ENCODE measurements at regions not wholly inside any gene's neighbourhood (a gene's known extent, or its start where the extent isn't known, plus 50 kb on each side); places are given as distances from the start of the nearest gene placed in this dataset.

DNA sequence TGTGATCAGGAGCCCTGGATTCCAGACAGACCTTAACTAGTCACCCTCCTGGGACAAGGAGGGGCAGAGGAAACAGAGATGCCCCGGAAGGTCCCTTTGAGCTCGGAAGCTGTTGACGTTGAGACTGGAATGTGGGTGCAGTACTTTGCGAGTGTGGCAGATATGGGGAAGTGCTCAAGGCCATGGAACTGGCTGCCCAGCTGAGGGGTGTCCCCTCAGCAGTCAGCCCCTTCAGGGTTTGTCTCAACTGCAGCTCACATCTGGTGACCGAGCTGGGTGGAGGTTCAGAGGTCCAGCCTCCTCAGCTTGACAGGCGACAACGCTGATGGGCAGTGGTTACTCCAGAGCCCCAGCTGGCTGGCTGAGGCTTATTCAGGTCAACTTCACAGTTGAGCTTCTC is 150.3 kb upstream of the SNX19 start:
- Histone ChIP-seq H3K27me3 (ENCODE audit: control insufficient read depth, insufficient read depth, low read length) (peaks cover 12% of the 10 kb centered on the region), H3K4me3 (ENCODE audit: low read depth in 2 of 2, low read length in 2 of 2) (no peak overlapping the region), H3K27ac (ENCODE audit: low read length) (no peak overlapping the region), H3K4me1 (ENCODE audit: control insufficient read depth, insufficient read depth, low read length) (no peaks in the 10 kb centered on the region), H3K9me3 (ENCODE audit: control insufficient read depth, insufficient read depth, low read depth, low read length) (no peaks in the 10 kb centered on the region), H3K36me3 (ENCODE audit: control insufficient read depth, insufficient read depth, low read length) (no peaks in the 10 kb centered on the region)
- BruUV-seq (replicated peaks): no TSS peak
- POLR2A ChIA-PET: no interaction called here
- in situ Hi-C loops (cut with HindIII; ENCODE audit: low pct_unique_long_range_greater_than_20kb, low sequenced_read_pairs): no loop called here
- no peak for TF ChIP-seq TCF7L2 (IDR thresholded peaks at IDR 0.05; ENCODE audit: low read depth, low read length)
- TF ChIP-seq SIN3A (IDR thresholded peaks at IDR 0.05; ENCODE audit: borderline replicate concordance, insufficient read depth, low read depth, low read length): no peak
- TF ChIP-seq, protein P1, sequence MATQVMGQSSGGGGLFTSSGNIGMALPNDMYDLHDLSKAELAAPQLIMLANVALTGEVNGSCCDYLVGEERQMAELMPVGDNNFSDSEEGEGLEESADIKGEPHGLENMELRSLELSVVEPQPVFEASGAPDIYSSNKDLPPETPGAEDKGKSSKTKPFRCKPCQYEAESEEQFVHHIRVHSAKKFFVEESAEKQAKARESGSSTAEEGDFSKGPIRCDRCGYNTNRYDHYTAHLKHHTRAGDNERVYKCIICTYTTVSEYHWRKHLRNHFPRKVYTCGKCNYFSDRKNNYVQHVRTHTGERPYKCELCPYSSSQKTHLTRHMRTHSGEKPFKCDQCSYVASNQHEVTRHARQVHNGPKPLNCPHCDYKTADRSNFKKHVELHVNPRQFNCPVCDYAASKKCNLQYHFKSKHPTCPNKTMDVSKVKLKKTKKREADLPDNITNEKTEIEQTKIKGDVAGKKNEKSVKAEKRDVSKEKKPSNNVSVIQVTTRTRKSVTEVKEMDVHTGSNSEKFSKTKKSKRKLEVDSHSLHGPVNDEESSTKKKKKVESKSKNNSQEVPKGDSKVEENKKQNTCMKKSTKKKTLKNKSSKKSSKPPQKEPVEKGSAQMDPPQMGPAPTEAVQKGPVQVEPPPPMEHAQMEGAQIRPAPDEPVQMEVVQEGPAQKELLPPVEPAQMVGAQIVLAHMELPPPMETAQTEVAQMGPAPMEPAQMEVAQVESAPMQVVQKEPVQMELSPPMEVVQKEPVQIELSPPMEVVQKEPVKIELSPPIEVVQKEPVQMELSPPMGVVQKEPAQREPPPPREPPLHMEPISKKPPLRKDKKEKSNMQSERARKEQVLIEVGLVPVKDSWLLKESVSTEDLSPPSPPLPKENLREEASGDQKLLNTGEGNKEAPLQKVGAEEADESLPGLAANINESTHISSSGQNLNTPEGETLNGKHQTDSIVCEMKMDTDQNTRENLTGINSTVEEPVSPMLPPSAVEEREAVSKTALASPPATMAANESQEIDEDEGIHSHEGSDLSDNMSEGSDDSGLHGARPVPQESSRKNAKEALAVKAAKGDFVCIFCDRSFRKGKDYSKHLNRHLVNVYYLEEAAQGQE (IDR thresholded peaks at IDR 0.05; ENCODE audit: insufficient read depth in 1 of 2, low read depth in 2 of 2, low read length in 1 of 2): no peak
- TF ChIP-seq, protein P2, sequence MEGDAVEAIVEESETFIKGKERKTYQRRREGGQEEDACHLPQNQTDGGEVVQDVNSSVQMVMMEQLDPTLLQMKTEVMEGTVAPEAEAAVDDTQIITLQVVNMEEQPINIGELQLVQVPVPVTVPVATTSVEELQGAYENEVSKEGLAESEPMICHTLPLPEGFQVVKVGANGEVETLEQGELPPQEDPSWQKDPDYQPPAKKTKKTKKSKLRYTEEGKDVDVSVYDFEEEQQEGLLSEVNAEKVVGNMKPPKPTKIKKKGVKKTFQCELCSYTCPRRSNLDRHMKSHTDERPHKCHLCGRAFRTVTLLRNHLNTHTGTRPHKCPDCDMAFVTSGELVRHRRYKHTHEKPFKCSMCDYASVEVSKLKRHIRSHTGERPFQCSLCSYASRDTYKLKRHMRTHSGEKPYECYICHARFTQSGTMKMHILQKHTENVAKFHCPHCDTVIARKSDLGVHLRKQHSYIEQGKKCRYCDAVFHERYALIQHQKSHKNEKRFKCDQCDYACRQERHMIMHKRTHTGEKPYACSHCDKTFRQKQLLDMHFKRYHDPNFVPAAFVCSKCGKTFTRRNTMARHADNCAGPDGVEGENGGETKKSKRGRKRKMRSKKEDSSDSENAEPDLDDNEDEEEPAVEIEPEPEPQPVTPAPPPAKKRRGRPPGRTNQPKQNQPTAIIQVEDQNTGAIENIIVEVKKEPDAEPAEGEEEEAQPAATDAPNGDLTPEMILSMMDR (IDR thresholded peaks at IDR 0.05): no peak
- no peak for TF ChIP-seq POLR2AphosphoS5 (IDR thresholded peaks at IDR 0.05; ENCODE audit: low read depth, low read length)
- DNase-seq (ENCODE audit: low read depth, low spot score): no peak
- ATAC-seq: no peak
- intact Hi-C loops (cut with micrococcal nuclease; ENCODE audit: unreplicated experiment): loop anchor here (10.0 kb wide), 2 partner anchors 148 to 338 kb away; no protein-coding TSS in a partner anchor
- CTCF ChIA-PET: no interaction called here

- H3K27me3 ChIP-seq (ENCODE audit: control insufficient read depth, insufficient read depth, low read length): 0 out of 2 replicates have a peak, but pooled peaks cover 3% of the 10 kb centered on the region
- H3K9me3 ChIP-seq (ENCODE audit: control insufficient read depth, insufficient read depth, low read depth, low read length): no peaks in the 10 kb centered on the region
- TF ChIP-seq POLR2AphosphoS5 (IDR thresholded peaks at IDR 0.05; ENCODE audit: low read depth, low read length) (no peak), SIN3A (IDR thresholded peaks at IDR 0.05; ENCODE audit: borderline replicate concordance, insufficient read depth, low read depth, low read length) (no peak), TCF7L2 (IDR thresholded peaks at IDR 0.05; ENCODE audit: low read depth, low read length) (no peak)
- TF ChIP-seq, protein P1 (IDR thresholded peaks at IDR 0.05; ENCODE audit: insufficient read depth in 1 of 2, low read depth in 2 of 2, low read length in 1 of 2): no peak
- TF ChIP-seq, protein P2 (IDR thresholded peaks at IDR 0.05): no peak
- POLR2A ChIA-PET: no interaction called here
- no peaks in the 10 kb centered on the region for H3K4me1 ChIP-seq (ENCODE audit: control insufficient read depth, insufficient read depth, low read length)
- H3K36me3 ChIP-seq (ENCODE audit: control insufficient read depth, insufficient read depth, low read length): no peaks in the 10 kb centered on the region
- CTCF ChIA-PET: no interaction called here
- BruUV-seq (replicated peaks): no TSS peak
- H3K4me3 ChIP-seq (ENCODE audit: low read depth in 2 of 2, low read length in 2 of 2): no peak overlapping the region
- DNase-seq (ENCODE audit: low read depth, low spot score): no peak
- no peak overlapping the region for H3K27ac ChIP-seq (ENCODE audit: low read length)
- intact Hi-C loops (cut with micrococcal nuclease; ENCODE audit: unreplicated experiment): no loop called here
- ATAC-seq: no peak
- in situ Hi-C loops (cut with HindIII; ENCODE audit: low pct_unique_long_range_greater_than_20kb, low sequenced_read_pairs): no loop called here
Measured at GRCh38 chr11:131070365-131070764, 154.1 kb upstream of the SNX19 start.
